ENCODE measurements at regions not wholly inside any gene's neighbourhood (a gene's known extent, or its start where the extent isn't known, plus 50 kb on each side); places are given as distances from the start of the nearest gene placed in this dataset.

DNA sequence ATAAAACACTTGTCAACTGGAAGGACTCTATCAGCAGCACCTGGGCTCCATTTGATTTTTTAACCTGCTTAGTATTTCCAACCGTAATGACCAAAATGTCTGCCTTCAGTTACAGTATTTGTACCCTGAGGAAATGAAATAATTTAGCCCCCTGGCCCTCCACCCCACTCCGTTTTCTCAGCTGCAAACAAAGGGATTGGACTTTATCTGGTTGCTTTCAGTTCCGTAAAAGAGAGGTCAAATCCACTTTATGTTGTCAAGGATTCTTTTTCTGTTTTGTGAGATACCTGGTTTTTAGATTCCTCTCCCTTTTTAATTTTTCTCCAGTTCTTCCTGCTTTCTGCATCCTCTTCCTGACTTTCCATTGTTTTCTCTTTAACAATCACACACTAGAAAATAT, 64.4 kb upstream of the BMP2 start:
- BruUV-seq (replicated peaks): no TSS peak
- no peak overlapping the region for H3K4me3 ChIP-seq (ENCODE audit: low read depth in 2 of 2, low read length in 2 of 2)

DNA sequence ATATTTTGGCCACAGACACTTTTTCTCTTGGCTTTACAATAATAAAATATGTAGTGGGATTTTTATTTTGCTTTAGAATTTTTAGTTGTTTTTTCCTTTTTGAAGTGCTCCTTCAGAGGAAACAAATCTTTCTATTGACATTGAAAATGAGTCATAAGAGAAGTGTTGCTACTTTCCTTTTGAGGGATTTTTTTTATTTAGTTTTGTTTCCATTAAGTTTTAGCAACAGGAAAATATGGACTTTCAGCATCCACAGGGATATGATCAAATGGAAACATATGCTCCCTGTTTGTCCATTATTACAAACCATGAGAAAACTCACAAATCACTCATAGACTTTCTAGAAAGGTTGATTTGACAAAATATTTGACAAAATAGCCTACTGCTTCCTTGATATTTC, 65.3 kb upstream of the BMP2 start:
- no peaks in the 10 kb centered on the region for H3K27me3 ChIP-seq (ENCODE audit: control insufficient read depth, insufficient read depth, low read length)
- no peak for DNase-seq (ENCODE audit: low read depth, low spot score)
- no peak overlapping the region for H3K4me3 ChIP-seq (ENCODE audit: low read depth in 2 of 2, low read length in 2 of 2)
- ATAC-seq: no peak
- CTCF ChIA-PET: no interaction called here
- H3K27ac ChIP-seq (ENCODE audit: low read length): no peak overlapping the region
- BruUV-seq (replicated peaks): no TSS peak
- in situ Hi-C loops (cut with HindIII; ENCODE audit: low pct_unique_long_range_greater_than_20kb, low sequenced_read_pairs) (no loop called here), intact Hi-C loops (cut with micrococcal nuclease; ENCODE audit: unreplicated experiment) (no loop called here)
- H3K36me3 ChIP-seq (ENCODE audit: control insufficient read depth, insufficient read depth, low read length): no peaks in the 10 kb centered on the region
- H3K9me3 ChIP-seq (ENCODE audit: control insufficient read depth, insufficient read depth, low read depth, low read length): no peaks in the 10 kb centered on the region
- POLR2A ChIA-PET: no interaction called here
- TF ChIP-seq SIN3A (IDR thresholded peaks at IDR 0.05; ENCODE audit: borderline replicate concordance, insufficient read depth, low read depth, low read length) (no peak), POLR2AphosphoS5 (IDR thresholded peaks at IDR 0.05; ENCODE audit: low read depth, low read length) (no peak), TCF7L2 (IDR thresholded peaks at IDR 0.05; ENCODE audit: low read depth, low read length) (no peak)
- TF ChIP-seq, protein P1, sequence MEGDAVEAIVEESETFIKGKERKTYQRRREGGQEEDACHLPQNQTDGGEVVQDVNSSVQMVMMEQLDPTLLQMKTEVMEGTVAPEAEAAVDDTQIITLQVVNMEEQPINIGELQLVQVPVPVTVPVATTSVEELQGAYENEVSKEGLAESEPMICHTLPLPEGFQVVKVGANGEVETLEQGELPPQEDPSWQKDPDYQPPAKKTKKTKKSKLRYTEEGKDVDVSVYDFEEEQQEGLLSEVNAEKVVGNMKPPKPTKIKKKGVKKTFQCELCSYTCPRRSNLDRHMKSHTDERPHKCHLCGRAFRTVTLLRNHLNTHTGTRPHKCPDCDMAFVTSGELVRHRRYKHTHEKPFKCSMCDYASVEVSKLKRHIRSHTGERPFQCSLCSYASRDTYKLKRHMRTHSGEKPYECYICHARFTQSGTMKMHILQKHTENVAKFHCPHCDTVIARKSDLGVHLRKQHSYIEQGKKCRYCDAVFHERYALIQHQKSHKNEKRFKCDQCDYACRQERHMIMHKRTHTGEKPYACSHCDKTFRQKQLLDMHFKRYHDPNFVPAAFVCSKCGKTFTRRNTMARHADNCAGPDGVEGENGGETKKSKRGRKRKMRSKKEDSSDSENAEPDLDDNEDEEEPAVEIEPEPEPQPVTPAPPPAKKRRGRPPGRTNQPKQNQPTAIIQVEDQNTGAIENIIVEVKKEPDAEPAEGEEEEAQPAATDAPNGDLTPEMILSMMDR (IDR thresholded peaks at IDR 0.05): no peak
- TF ChIP-seq, protein P2, sequence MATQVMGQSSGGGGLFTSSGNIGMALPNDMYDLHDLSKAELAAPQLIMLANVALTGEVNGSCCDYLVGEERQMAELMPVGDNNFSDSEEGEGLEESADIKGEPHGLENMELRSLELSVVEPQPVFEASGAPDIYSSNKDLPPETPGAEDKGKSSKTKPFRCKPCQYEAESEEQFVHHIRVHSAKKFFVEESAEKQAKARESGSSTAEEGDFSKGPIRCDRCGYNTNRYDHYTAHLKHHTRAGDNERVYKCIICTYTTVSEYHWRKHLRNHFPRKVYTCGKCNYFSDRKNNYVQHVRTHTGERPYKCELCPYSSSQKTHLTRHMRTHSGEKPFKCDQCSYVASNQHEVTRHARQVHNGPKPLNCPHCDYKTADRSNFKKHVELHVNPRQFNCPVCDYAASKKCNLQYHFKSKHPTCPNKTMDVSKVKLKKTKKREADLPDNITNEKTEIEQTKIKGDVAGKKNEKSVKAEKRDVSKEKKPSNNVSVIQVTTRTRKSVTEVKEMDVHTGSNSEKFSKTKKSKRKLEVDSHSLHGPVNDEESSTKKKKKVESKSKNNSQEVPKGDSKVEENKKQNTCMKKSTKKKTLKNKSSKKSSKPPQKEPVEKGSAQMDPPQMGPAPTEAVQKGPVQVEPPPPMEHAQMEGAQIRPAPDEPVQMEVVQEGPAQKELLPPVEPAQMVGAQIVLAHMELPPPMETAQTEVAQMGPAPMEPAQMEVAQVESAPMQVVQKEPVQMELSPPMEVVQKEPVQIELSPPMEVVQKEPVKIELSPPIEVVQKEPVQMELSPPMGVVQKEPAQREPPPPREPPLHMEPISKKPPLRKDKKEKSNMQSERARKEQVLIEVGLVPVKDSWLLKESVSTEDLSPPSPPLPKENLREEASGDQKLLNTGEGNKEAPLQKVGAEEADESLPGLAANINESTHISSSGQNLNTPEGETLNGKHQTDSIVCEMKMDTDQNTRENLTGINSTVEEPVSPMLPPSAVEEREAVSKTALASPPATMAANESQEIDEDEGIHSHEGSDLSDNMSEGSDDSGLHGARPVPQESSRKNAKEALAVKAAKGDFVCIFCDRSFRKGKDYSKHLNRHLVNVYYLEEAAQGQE (IDR thresholded peaks at IDR 0.05; ENCODE audit: insufficient read depth in 1 of 2, low read depth in 2 of 2, low read length in 1 of 2): no peak
- H3K4me1 ChIP-seq (ENCODE audit: control insufficient read depth, insufficient read depth, low read length): no peaks in the 10 kb centered on the region

More for the DNA sequence above, 64.4 kb upstream of the BMP2 start:
- TF ChIP-seq POLR2AphosphoS5 (IDR thresholded peaks at IDR 0.05; ENCODE audit: low read depth, low read length): no peak
- TF ChIP-seq, protein P2 (IDR thresholded peaks at IDR 0.05; ENCODE audit: insufficient read depth in 1 of 2, low read depth in 2 of 2, low read length in 1 of 2): no peak
- TF ChIP-seq TCF7L2 (IDR thresholded peaks at IDR 0.05; ENCODE audit: low read depth, low read length): no peak
- no peak for TF ChIP-seq SIN3A (IDR thresholded peaks at IDR 0.05; ENCODE audit: borderline replicate concordance, insufficient read depth, low read depth, low read length)
- TF ChIP-seq, protein P1 (IDR thresholded peaks at IDR 0.05): no peak
- Histone ChIP-seq H3K27me3 (ENCODE audit: control insufficient read depth, insufficient read depth, low read length) (no peaks in the 10 kb centered on the region), H3K36me3 (ENCODE audit: control insufficient read depth, insufficient read depth, low read length) (no peaks in the 10 kb centered on the region), H3K27ac (ENCODE audit: low read length) (no peak overlapping the region), H3K4me1 (ENCODE audit: control insufficient read depth, insufficient read depth, low read length) (no peaks in the 10 kb centered on the region), H3K9me3 (ENCODE audit: control insufficient read depth, insufficient read depth, low read depth, low read length) (no peaks in the 10 kb centered on the region)
- intact Hi-C loops (cut with micrococcal nuclease; ENCODE audit: unreplicated experiment): no loop called here
- in situ Hi-C loops (cut with HindIII; ENCODE audit: low pct_unique_long_range_greater_than_20kb, low sequenced_read_pairs): no loop called here
- no peak for DNase-seq (ENCODE audit: low read depth, low spot score)
- ChIA-PET CTCF (no interaction called here), POLR2A (no interaction called here)
- no peak for ATAC-seq
